ENCODE measurements at regions not wholly inside any gene's neighbourhood (a gene's known extent, or its start where the extent isn't known, plus 50 kb on each side); places are given as distances from the start of the nearest gene placed in this dataset.

- H3K27ac ChIP-seq (ENCODE audit: insufficient read depth, low read length) = no peak overlapping the region
- POLR2A ChIA-PET (ENCODE audit: unreplicated experiment) = no interaction called here
- H3K9me1 ChIP-seq (ENCODE audit: insufficient read depth, low read length) = no peaks in the 10 kb centered on the region
- no peak overlapping the region for H4K8ac ChIP-seq (ENCODE audit: low read depth in 2 of 2, low read length in 2 of 2)
- no peak overlapping the region for H3K18ac ChIP-seq (ENCODE audit: low read depth, low read length)
- TF ChIP-seq CTCF (conservative IDR thresholded peaks at IDR 0.05; ENCODE audit: low read depth, low read length) (no peak), MAFK (IDR thresholded peaks at IDR 0.05; ENCODE audit: low read depth, low read length) (no peak), FOS (IDR thresholded peaks at IDR 0.05; ENCODE audit: low read depth, low read length) (no peak), CHD1 (IDR thresholded peaks at IDR 0.05; ENCODE audit: low read depth, low read length) (no peak), RFX5 (IDR thresholded peaks at IDR 0.05; ENCODE audit: low read depth, low read length) (no peak), ELK1 (IDR thresholded peaks at IDR 0.05; ENCODE audit: borderline replicate concordance, low read depth, low read length) (no peak), CEBPB (IDR thresholded peaks at IDR 0.05; ENCODE audit: low read depth, low read length) (no peak), SMC3 (IDR thresholded peaks at IDR 0.05; ENCODE audit: low read depth, low read length) (no peak), POLR2A (IDR thresholded peaks at IDR 0.05; ENCODE audit: low read depth, low read length) (no peak), MXI1 (IDR thresholded peaks at IDR 0.05; ENCODE audit: borderline replicate concordance, low read depth, low read length) (no peak)
- dilution Hi-C loops (cut with HindIII; ENCODE audit: low sequenced_read_pairs, unreplicated experiment) (no loop called here), intact Hi-C loops (cut with micrococcal nuclease) (no loop called here), in situ Hi-C loops (cut with MboI; ENCODE audit: low sequenced_read_pairs) (no loop called here)
- H3K23ac ChIP-seq (ENCODE audit: low read depth, low read length) = no peak overlapping the region
- no peaks in the 10 kb centered on the region for H3K36me3 ChIP-seq (ENCODE audit: control insufficient read depth, insufficient read depth, low read length)
- no peak overlapping the region for H3K9ac ChIP-seq (ENCODE audit: low read depth, low read length)
- H2BK5ac ChIP-seq (ENCODE audit: low read depth, low read length, poor library complexity, severe bottlenecking) = no peak overlapping the region
- no peak overlapping the region for H2AFZ ChIP-seq (replicated peaks; ENCODE audit: low read length, poor library complexity)
- no peak overlapping the region for H2BK15ac ChIP-seq (ENCODE audit: low read depth, low read length)
- WGBS, 2 experiments (ENCODE audit: extremely low coverage in 2 of 2, insufficient read length in 1 of 2) = 94% methylated on average over 3 of the region's 11 CpGs; no CpG with 5 or more reads in 1 of the 2 experiments
- H3K4me1 ChIP-seq (ENCODE audit: control insufficient read depth, insufficient read depth, low read length) = no peaks in the 10 kb centered on the region
- no peaks in the 10 kb centered on the region for H3K27me3 ChIP-seq (ENCODE audit: control insufficient read depth, insufficient read depth, low read length)
- BruUV-seq (replicated peaks) = no TSS peak
- H3K4me3 ChIP-seq (ENCODE audit: insufficient read depth, low read depth, low read length) = no peak overlapping the region
- H2AK9ac ChIP-seq (replicated peaks; ENCODE audit: low read depth, low read length, poor library complexity) = no peak overlapping the region
- no peak overlapping the region for H2BK20ac ChIP-seq (ENCODE audit: low read depth, low read length)
- no peak overlapping the region for H2AK5ac ChIP-seq (ENCODE audit: low read depth, low read length)
- H4K91ac ChIP-seq (ENCODE audit: insufficient read depth, low read depth, low read length) = no peak overlapping the region
- H3K14ac ChIP-seq (replicated peaks; ENCODE audit: low read depth, low read length) = no peak overlapping the region
- no peak overlapping the region for H2BK120ac ChIP-seq (ENCODE audit: low read depth, low read length)
- no peak overlapping the region for H3K4me2 ChIP-seq (ENCODE audit: low read depth, low read length)
- H3K56ac ChIP-seq (ENCODE audit: extremely low read depth, insufficient read depth, low read length) = no peak overlapping the region
- no peak overlapping the region for H4K5ac ChIP-seq (ENCODE audit: low read depth, low read length)
- ATAC-seq (ENCODE audit: low read depth) (no peak), DNase-seq (no peak)
- no peaks in the 10 kb centered on the region for H3K79me1 ChIP-seq (ENCODE audit: low read depth in 1 of 2, low read length in 2 of 2)
- CTCF ChIA-PET = no interaction called here
- no peak overlapping the region for H3K4ac ChIP-seq (ENCODE audit: low read depth, low read length)
- peaks cover 28% of the 10 kb centered on the region for H3K9me3 ChIP-seq (ENCODE audit: control insufficient read depth, insufficient read depth, low read length)
- H4K20me1 ChIP-seq (ENCODE audit: insufficient read depth, low read length) = no peaks in the 10 kb centered on the region
Observed at GRCh38 chr16:79348521-79349306, 251.8 kb downstream of the MAF start.
